ENCODE measurements at regions not wholly inside any gene's neighbourhood (a gene's known extent, or its start where the extent isn't known, plus 50 kb on each side); places are given as distances from the start of the nearest gene placed in this dataset.

DNA sequence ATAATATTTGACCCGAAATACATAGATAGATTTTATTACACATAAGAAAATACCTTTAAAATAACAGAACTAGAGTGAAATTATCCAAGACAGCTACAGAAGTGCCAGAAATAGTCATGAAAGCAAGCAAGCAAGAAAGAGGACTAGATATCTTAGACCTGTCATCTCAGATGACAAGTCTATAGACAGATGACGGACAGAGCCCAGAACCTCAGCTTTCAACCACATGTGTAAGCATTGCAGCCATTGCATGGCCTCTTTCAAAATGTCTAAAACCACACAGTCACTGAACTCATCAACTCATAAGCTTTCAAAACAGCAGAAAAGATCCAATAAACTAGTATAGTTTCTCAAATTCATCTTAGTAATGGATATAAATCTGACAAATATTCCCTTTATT lies 59.8 kb upstream of the FHIT start:
- Histone ChIP-seq H3K79me2 (ENCODE audit: insufficient read depth) (no peaks in the 10 kb centered on the region), H3K9me3 (no peaks in the 10 kb centered on the region), H3F3A (replicated peaks; ENCODE audit: insufficient read depth) (no peaks in the 10 kb centered on the region), H3K9me2 (no peaks in the 10 kb centered on the region), H4K20me1 (ENCODE audit: insufficient read depth) (no peaks in the 10 kb centered on the region), H3K36me3 (replicated peaks in 1 of 2; ENCODE audit: control insufficient read depth in 1 of 2, insufficient read depth in 2 of 2, low read length in 1 of 2) (no peaks in the 10 kb centered on the region), H3K27ac (ENCODE audit: low read depth in 2 of 2, low read length in 1 of 2) (no peak overlapping the region), H3K4me3 (ENCODE audit: low read depth in 2 of 2, low read length in 1 of 2) (no peak overlapping the region), H3K27me3 (ENCODE audit: insufficient read depth) (no peaks in the 10 kb centered on the region), H2AFZ (ENCODE audit: low read depth) (no peak overlapping the region), H3K9ac (no peak overlapping the region), H3K4me1 (ENCODE audit: control insufficient read depth in 1 of 2, insufficient read depth in 2 of 2, low read depth in 1 of 2, low read length in 1 of 2) (no peaks in the 10 kb centered on the region), H3K4me2 (no peak overlapping the region)
- TF ChIP-seq EZH2phosphoT487 (IDR thresholded peaks at IDR 0.05; ENCODE audit: borderline replicate concordance, low read depth) (no peak), NFIC (IDR thresholded peaks at IDR 0.05; ENCODE audit: borderline replicate concordance) (no peak), YY1 (IDR thresholded peaks at IDR 0.05; ENCODE audit: low read depth) (no peak), MEF2A (IDR thresholded peaks at IDR 0.05; ENCODE audit: borderline replicate concordance, low read depth) (no peak), IRF3 (IDR thresholded peaks at IDR 0.05; ENCODE audit: low read depth, low read length) (no peak), SMC3 (IDR thresholded peaks at IDR 0.05; ENCODE audit: low read depth, low read length) (no peak), TAF1 (IDR thresholded peaks at IDR 0.05; ENCODE audit: borderline replicate concordance, low read depth, low read length) (no peak), ELF1 (IDR thresholded peaks at IDR 0.05) (no peak), GATA2 (CRISPR knock-in tag; IDR thresholded peaks at IDR 0.05) (no peak), USF1 (IDR thresholded peaks at IDR 0.05; ENCODE audit: borderline replicate concordance, low read depth) (no peak), RFX5 (IDR thresholded peaks at IDR 0.05; ENCODE audit: low read length) (no peak), CTCF (IDR thresholded peaks at IDR 0.05) (no peak), POLR2AphosphoS5 (IDR thresholded peaks at IDR 0.05; ENCODE audit: low read depth, low read length) (no peak), MXI1 (IDR thresholded peaks at IDR 0.05; ENCODE audit: low read depth, low read length) (no peak), FOXJ3 (CRISPR knock-in tag; IDR thresholded peaks at IDR 0.05) (no peak), SIN3A (IDR thresholded peaks at IDR 0.05; ENCODE audit: borderline replicate concordance, low read depth, low read length) (no peak), RCOR1 (IDR thresholded peaks at IDR 0.05; ENCODE audit: low read length) (no peak)
- TF ChIP-seq, protein P1, sequence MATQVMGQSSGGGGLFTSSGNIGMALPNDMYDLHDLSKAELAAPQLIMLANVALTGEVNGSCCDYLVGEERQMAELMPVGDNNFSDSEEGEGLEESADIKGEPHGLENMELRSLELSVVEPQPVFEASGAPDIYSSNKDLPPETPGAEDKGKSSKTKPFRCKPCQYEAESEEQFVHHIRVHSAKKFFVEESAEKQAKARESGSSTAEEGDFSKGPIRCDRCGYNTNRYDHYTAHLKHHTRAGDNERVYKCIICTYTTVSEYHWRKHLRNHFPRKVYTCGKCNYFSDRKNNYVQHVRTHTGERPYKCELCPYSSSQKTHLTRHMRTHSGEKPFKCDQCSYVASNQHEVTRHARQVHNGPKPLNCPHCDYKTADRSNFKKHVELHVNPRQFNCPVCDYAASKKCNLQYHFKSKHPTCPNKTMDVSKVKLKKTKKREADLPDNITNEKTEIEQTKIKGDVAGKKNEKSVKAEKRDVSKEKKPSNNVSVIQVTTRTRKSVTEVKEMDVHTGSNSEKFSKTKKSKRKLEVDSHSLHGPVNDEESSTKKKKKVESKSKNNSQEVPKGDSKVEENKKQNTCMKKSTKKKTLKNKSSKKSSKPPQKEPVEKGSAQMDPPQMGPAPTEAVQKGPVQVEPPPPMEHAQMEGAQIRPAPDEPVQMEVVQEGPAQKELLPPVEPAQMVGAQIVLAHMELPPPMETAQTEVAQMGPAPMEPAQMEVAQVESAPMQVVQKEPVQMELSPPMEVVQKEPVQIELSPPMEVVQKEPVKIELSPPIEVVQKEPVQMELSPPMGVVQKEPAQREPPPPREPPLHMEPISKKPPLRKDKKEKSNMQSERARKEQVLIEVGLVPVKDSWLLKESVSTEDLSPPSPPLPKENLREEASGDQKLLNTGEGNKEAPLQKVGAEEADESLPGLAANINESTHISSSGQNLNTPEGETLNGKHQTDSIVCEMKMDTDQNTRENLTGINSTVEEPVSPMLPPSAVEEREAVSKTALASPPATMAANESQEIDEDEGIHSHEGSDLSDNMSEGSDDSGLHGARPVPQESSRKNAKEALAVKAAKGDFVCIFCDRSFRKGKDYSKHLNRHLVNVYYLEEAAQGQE (IDR thresholded peaks at IDR 0.05; ENCODE audit: low read depth, low read length): no peak
- TF ChIP-seq, protein P2, sequence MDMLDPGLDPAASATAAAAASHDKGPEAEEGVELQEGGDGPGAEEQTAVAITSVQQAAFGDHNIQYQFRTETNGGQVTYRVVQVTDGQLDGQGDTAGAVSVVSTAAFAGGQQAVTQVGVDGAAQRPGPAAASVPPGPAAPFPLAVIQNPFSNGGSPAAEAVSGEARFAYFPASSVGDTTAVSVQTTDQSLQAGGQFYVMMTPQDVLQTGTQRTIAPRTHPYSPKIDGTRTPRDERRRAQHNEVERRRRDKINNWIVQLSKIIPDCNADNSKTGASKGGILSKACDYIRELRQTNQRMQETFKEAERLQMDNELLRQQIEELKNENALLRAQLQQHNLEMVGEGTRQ (IDR thresholded peaks at IDR 0.05; ENCODE audit: borderline replicate concordance, low read depth, low read length): no peak
- CTCF ChIA-PET: interaction anchor here (1.0 kb wide), 1 partner anchor 60 kb away, joined by 3 read pairs; no protein-coding TSS in a partner anchor
- WGBS (ENCODE audit: low lambda C conversion rate): 36% methylated on average over 2 of the region's 2 CpGs
- POLR2A ChIA-PET: no interaction called here
- DNase-seq: no peak
